HG03439 (cell line): ENCODE measurements at regions not wholly inside any gene's neighbourhood (a gene's known extent, or its start where the extent isn't known, plus 50 kb on each side); places are given as distances from the start of the nearest gene placed in this dataset.
"Not testable (repeated sequence)": the region's sequence is repeated elsewhere in the genome, so short reads cannot be mapped to it uniquely, and the experiment has no call there.

Experiments
- ATAC-seq: cut with Tn5 transposase; IDR thresholded peaks from one replicate; pipeline ENCODE4 v1.9.1; 2021; ENCODE audit warnings: mild to moderate bottlenecking, moderate library complexity; ENCODE audit not compliant: unreplicated experiment

GRCh38 chr5:106488407-106488806 lies 1182.3 kb downstream of the EFNA5 start:
- no peak for ATAC-seq

DNA sequence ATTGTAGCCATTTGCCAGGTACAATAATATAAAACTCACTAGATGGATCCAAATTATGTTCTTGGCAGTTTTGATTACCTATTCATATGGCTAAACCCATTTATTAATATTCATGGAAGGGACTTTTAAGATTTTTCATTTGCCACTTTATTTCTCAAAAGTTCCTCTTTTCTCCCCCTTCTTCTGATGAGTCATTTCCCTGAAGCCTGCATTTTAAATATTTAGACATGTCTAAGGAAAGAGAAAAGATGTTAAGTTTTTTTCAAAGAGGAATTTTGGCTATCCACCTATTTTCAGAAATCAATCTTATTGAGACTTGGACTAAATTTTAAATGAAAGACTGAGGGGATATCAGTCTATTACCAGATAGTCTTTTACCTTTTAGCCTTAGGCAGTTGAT lies 1189.4 kb downstream of the EFNA5 start:
- no peak for ATAC-seq

- ATAC-seq: no peak
Observed at GRCh38 chr5:106476630-106477029, 1194.1 kb downstream of the EFNA5 start.

DNA sequence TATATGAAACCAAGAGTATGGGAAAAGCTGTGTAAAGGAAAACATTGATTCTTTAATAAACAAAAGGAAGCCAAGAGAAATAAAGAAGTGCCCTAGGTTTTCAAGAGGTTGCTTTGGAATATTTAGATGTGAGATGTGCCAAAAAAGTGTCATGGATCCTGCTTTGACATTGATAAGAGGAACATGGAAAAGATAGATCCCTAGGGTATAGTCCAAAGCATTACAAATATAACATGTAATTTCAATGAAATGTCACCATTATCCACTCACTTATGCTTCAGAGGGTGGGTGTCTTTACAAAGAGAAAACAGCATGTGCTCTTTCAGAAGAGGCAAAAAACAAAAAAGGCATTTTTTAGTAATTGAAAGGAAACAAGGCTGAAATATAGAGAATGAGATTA lies 1196.7 kb downstream of the EFNA5 start:
- ATAC-seq: no peak

GRCh38 chr5:106459541-106459940 lies 1211.2 kb downstream of the EFNA5 start:
- ATAC-seq: no peak

DNA sequence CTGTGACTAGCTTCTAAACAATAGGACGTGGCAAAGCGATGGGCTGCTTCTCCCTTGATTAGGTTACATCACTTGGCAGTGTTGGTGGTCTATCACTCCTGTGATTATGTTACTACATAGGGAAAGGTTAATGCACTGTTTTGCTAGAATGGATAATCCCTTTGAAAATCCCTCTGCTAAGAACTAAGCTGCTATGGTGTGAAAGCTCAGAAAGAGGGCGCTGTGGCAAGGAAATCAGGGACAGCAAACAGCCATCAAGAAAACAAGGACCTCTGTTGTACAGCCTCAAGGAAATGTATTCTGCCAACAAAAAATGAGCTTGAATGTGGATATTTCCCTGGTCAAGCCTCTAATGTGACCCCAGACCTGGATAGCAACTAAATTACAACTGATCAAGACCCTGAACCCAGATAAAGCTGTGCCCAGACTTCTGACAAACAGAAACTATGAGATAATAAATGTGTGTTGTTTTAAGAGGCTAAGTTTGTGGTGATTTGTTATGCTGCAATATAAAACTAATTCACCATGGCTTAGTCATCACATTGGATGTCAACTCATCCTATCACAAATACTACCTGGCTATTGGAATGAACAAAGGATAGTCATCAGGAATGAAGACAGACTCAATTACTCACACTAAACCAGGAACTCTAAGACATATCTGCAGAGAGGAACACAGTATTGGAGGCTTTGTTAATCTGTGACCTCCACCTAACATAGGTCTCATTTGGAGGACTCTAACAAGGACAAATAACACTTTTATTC lies 1215.9 kb downstream of the EFNA5 start:
- ATAC-seq: no peak

- ATAC-seq: no peak
Observed at GRCh38 chr5:106454050-106454449, 1216.7 kb downstream of the EFNA5 start.

- ATAC-seq: no peak
Observed at GRCh38 chr5:106451998-106452397, 1218.7 kb downstream of the EFNA5 start.

- no peak for ATAC-seq
Observed at GRCh38 chr5:106443746-106444145, 1227.0 kb downstream of the EFNA5 start.

DNA sequence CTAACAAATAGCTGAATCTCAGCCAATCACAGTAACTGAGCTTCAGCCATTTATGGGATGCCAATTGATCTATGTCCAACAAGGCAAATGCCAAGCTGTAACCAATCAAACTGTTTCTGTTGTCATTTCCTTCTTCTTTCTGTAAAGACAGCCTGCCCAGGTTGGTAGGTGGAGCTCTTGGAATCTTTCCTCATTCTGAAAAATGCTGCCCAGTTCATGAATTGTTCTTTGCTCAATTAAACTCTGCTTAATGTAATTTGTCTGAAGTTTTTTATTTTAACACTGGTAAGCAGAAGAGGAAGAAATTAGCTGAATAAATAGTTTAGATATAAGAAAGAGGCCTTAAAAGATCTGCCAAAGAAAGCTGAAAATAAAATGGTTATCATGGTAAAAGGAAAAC lies 1235.6 kb downstream of the EFNA5 start:
- no peak for ATAC-seq

GRCh38 chr5:106430733-106431132 lies 1240.0 kb downstream of the EFNA5 start:
- not testable (repeated sequence) for ATAC-seq

GRCh38 chr5:106423109-106423897 lies 1247.4 kb downstream of the EFNA5 start:
- ATAC-seq: no peak

- no peak for ATAC-seq
Observed at GRCh38 chr5:106420102-106420501, 1250.6 kb downstream of the EFNA5 start.

GRCh38 chr5:106418196-106418595 lies 1252.5 kb downstream of the EFNA5 start:
- ATAC-seq: no peak

DNA sequence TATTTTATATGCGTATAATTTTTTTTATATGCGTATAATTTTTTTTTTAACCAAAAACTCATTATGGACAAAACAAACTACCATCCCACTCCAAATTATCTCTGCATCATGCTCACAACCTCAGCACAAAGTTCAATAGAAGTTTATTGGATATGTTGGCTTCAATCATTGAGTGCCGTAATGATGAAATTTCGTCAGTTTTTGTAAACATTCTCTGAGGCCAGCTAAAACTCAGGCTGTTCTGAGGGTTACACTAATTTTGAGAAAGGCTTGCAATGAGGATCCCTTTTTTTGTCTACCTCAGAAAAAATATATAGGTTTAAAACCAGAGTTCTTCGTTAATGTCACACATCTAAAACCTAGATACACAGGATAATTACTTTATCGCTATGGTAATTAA lies 1253.2 kb downstream of the EFNA5 start:
- ATAC-seq: no peak

- ATAC-seq: no peak
Observed at GRCh38 chr5:106417163-106417562, 1253.6 kb downstream of the EFNA5 start.

DNA sequence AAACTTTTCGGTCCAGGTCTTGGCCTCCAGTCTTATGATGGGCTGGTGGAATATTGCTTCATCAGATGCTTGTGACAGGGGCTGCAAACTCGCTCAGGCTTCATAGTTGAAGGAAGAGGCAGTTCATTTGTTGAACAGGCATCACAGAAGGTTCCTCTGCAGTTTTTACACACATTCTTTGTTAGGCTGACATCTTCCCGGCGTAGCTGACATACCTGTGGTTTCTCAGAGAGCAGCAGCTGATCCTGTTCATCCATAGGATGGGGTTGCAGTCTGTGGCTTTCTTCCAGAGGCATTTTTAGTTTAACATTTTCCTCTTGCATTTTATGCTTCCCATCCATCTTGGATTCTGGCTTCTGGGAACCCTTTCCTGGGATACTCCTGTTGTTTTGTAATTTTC lies 1255.2 kb downstream of the EFNA5 start:
- ATAC-seq: no peak

DNA sequence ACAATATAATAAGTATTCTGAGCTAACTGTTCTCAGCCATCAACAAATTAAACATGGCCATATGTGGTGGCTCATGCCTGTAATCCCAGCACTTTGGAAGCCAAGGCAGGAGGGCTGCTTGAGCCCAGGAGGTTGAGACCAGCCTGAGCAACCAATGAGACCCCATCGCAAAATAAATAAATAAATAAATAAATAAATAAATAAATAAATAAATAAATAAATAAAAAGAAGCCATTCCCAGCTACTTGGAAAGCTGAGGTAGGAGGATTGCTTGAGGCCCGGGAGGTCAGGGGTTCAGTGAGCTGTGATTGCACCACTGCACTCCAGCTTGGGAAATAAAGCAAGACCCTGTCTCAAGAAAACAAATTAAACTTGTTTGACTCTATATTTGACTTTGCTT lies 1256.4 kb downstream of the EFNA5 start:
- ATAC-seq: no peak

GRCh38 chr5:106412606-106413005 lies 1258.1 kb downstream of the EFNA5 start:
- ATAC-seq: no peak

- ATAC-seq: no peak
Observed at GRCh38 chr5:106408570-106408969, 1262.2 kb downstream of the EFNA5 start.

GRCh38 chr5:106408141-106408540 lies 1262.6 kb downstream of the EFNA5 start:
- no peak for ATAC-seq

- ATAC-seq: no peak
Observed at GRCh38 chr5:106401561-106401960, 1269.2 kb downstream of the EFNA5 start.
